Motor neuron (in vitro differentiated cells): ENCODE measurements at regions not wholly inside any gene's neighbourhood (a gene's known extent, or its start where the extent isn't known, plus 50 kb on each side); places are given as distances from the start of the nearest gene placed in this dataset.
"Not testable (repeated sequence)": the region's sequence is repeated elsewhere in the genome, so short reads cannot be mapped to it uniquely, and the experiment has no call there.

ENCODE experiments used
- ATAC-seq, 8 experiments: fragments of 200-7000 bp; cut with Tn5 transposase; replicated peaks in 6 of 8; 2 replicates each; pipeline ENCODE4 v1.8.0; 2021; ENCODE audit warnings: mild to moderate bottlenecking in 8 of 8, moderate library complexity in 8 of 8
- H3K27ac ChIP-seq, 2 donors: fragments of 250-450 bp; sonication (Bioruptor Pico); 2 replicates each; pipeline ENCODE4 v1.9.0; 2021; ENCODE audit warnings: antibody characterized with exemption in 2 of 2, mild to moderate bottlenecking in 2 of 2, moderate library complexity in 1 of 2
- H3K4me1 ChIP-seq, 2 donors: fragments of 250-450 bp; sonication (Bioruptor Pico); replicated peaks in 1 of 2; 2 replicates each; pipeline ENCODE4 v1.6.1; 2021; ENCODE audit warnings: antibody characterized with exemption in 2 of 2, mild to moderate bottlenecking in 2 of 2, moderate library complexity in 1 of 2
- H3K4me3 ChIP-seq, 5 donors: fragments of 250-450 bp; sonication (Bioruptor Pico); 2 replicates each; pipeline ENCODE4 v1.9.0; 2021; ENCODE audit warnings: antibody characterized with exemption in 5 of 5, mild to moderate bottlenecking in 5 of 5, moderate library complexity in 4 of 5
- WGBS, 10 experiments: fragments of 450-650 bp; shearing (Covaris generic); methylation state at CpG; one replicate each; pipeline ENCODE4 v1.0.0; 2022; 5-methylcytosine and 5-hydroxymethylcytosine counted together
- in situ Hi-C, 9 experiments: fragments of 400-800 bp; cut with MboI; loops; one replicate each; pipeline ENCODE4 v1.15.0; 2021; ENCODE audit warnings: low sequenced_read_pairs in 9 of 9, low pct_unique_long_range_greater_than_20kb in 2 of 9; ENCODE audit not compliant: unreplicated experiment in 9 of 9

DNA sequence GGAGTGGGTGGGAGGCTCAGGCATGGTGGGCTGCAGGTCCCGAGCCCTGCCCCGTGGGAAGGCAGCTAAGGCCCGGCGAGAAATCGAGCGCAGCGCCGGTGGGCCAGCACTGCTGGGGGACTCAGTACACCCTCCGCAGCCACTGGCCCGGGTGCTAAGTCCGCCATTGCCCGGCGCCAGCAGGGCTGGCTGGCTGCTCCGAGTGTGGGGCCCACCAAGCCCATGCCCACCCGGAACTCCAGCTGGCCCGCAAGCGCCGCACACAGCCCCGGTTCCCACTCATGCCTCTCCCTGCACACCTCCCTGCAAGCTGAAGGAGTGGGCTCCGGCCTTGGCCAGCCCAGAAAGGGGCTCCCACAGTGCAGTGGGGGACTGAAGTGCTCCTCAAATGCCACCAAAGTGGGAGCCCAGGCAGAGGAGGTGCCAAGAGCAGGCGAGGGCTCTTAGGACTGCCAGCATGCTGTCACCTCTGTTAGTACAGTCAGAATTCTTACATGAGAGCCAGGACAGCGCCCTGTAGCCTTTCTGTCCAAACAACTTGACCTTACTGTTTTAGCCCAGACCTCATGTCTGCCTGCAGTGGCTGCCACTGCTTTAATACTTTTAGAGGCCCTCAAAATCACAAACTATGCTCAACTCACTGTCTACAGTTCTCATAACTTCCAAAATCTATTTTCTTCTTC lies 1117.9 kb downstream of the STIM2 start:
- ATAC-seq, H3K4me1 ChIP-seq, H3K4me3 ChIP-seq, H3K27ac ChIP-seq, in situ Hi-C loops: not testable (repeated sequence)
- WGBS, 10 experiments, result 0 to 100% (median 80%) methylated on average over 1 of the region's 22 CpGs; no CpG with 5 or more reads in 7 of the 10 experiments

DNA sequence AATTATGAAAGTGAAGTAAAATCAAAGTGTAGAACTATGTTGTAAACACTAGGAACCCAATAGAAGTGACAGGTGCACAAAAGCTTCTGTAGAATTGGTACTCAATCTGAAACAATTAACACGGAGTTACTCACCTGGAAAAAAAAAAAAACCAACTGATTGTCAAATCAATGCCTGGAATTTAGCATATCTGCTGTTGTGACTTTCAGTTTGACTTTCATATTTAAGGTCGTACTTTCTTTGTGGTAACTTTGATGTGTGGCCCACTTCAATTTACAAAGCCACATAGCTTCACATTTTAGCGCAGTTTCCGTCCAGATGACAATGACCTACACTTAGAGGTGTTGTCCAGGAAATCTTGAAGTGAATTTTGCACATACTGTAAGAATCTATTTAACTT lies 1124.9 kb downstream of the STIM2 start:
- no peaks in the 10 kb centered on the region for H3K4me1 ChIP-seq
- no peak overlapping the region for H3K27ac ChIP-seq
- in situ Hi-C loops, result no loop called here
- ATAC-seq, result no peak
- no peak overlapping the region for H3K4me3 ChIP-seq
- WGBS, 10 experiments, result 26 to 100% (median 88%) methylated on average over 2 to 4 of the region's 4 CpGs; no CpG with 5 or more reads in 1 of the 10 experiments

DNA sequence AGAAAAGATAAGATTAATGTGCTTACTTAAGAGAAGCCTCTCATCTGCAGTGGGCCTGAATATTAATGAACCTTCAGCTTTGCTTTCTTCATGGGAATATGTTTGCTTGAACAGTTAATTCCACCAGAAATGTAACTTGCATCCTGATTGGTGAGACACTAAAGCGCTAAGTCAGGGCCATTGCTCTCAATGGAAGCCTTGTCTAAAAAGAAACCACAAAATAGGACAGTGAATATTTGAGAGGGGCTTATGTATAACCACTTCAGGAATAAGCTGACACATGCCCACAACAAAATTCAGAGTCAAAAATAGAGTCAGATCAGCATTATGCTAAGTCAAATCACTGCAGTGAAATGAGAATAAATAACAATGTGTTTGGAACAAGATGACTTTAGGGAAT lies 1125.8 kb downstream of the STIM2 start:
- in situ Hi-C loops, result no loop called here
- Histone ChIP-seq H3K27ac (no peak overlapping the region), H3K4me1 (no peaks in the 10 kb centered on the region), H3K4me3 (no peak overlapping the region)
- 0 to 100% (median 76%) methylated on average over 1 of the region's 1 CpG; no CpG with 5 or more reads in 2 of the 10 experiments for WGBS, 10 experiments
- ATAC-seq, result peak in 3 of 8 experiments; percentile 33 to 64 (median 45)

DNA sequence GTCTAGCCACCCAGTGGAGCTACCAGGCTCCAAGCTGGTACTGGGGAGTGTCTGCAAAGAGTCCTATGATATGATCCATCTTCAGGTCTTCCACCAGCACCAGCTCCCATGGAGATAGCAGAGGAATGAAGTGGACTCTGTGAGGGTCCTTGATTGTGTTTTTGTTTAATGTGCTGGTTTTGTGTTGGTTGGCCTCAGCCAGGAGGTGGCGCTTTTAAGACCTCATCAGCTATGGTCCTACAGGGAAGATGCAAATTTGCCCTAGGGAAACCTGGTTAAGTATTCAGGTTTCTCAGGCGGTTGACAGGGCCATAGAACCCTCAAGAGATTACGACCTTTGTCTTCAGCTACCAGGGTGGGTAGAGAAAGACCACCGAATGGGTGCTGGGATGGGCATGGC lies 1141.1 kb downstream of the STIM2 start:
- H3K4me1 ChIP-seq, result no peaks in the 10 kb centered on the region
- H3K4me3 ChIP-seq, result no peak overlapping the region
- 54 to 90% (median 73%) methylated on average over 1 to 4 of the region's 4 CpGs; no CpG with 5 or more reads in 6 of the 10 experiments for WGBS, 10 experiments
- in situ Hi-C loops, result no loop called here
- ATAC-seq, result no peak
- no peak overlapping the region for H3K27ac ChIP-seq

DNA sequence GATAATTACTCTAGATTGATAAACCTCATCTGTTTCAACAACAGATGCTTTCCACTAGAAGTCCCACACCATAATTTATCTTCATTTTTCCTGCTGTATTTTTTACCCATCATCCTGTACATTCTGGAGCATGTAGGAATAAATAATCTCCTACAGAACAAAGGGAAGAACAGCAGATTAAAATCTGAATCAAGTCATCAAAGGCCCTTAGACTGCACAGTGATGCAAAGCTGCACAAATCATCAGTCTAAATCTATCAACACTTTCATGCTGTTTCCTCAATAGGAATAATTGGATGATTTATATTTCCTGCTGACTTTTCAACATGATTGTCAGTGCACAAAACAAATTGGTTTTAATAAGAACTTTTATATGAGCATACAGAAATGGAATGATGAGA lies 1143.9 kb downstream of the STIM2 start:
- Histone ChIP-seq H3K4me3 (no peak overlapping the region), H3K27ac (no peak overlapping the region), H3K4me1 (no peaks in the 10 kb centered on the region)
- peak in 3 of 8 experiments; percentile 57 to 86 (median 74) for ATAC-seq
- in situ Hi-C loops, result no loop called here

DNA sequence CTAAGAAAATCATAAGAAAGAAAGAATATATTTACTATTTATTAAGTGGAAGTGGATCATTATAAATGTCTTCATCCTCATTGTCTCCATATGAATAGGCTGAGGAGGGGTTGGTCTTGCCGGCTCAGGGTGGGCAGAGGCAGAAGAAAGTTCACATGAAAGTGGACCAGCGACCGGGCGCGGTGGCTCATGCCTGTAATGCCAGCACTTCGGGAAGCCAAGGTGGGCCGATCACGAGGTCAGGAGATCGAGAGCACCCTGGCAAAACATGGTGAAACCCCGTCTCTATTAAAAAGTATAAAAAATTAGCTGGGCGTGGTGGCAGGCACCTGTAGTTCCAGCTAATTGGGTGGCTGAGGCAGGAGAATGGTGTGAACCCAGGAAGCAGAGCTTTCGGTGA lies 1145.4 kb downstream of the STIM2 start:
- 40 to 100% (median 95%) methylated on average over 1 to 9 of the region's 12 CpGs; no CpG with 5 or more reads in 3 of the 10 experiments for WGBS, 10 experiments
- in situ Hi-C loops, result no loop called here
- H3K4me1 ChIP-seq, result no peaks in the 10 kb centered on the region
- ATAC-seq, result no peak
- no peak overlapping the region for H3K4me3 ChIP-seq
- H3K27ac ChIP-seq, result no peak overlapping the region

DNA sequence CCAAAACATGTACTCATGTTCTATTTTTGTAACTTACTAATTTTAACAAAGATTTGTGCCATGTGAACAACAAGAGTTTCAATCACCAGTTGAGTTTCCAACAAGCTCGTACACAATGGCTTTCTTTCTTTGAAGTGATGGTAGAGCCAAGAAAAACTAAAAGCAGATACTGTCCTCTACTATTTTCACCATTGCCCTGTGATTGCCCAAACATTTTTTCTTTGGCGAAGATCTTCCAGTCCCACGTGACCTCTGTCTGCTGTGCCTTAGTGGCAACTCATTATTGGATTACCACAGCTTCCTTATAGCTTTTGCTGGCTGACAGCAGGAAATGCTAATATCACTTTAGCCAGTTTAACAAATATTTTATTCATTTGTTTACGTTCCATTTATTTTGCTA lies 1147.1 kb downstream of the STIM2 start:
- Histone ChIP-seq H3K4me3 (no peak overlapping the region), H3K4me1 (no peaks in the 10 kb centered on the region), H3K27ac (no peak overlapping the region)
- no peak for ATAC-seq
- in situ Hi-C loops, result no loop called here
- 4 to 100% (median 81%) methylated on average over 1 to 4 of the region's 4 CpGs for WGBS, 10 experiments

DNA sequence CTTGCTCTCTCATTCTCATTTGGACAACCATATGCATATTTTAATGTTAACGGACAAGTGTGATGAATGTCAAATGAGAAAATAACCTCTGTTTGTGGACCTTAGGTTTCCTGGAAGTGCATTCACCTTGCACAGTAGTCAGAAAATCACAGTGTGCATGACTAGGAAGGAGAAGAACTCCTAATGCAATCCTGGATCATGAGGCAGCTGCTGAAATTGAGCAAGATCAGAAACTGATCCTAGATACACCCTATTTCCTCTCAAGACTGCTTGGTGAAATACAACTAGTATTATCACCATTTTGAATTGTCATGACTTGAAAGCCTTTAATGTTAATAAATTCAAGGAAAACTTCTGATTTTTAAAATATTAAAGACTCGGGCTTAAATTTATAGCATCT lies 1148.9 kb downstream of the STIM2 start:
- peak in 1 of 8 experiments; percentile 39 for ATAC-seq
- Histone ChIP-seq H3K4me1 (no peaks in the 10 kb centered on the region), H3K27ac (no peak overlapping the region), H3K4me3 (no peak overlapping the region)
- in situ Hi-C loops, result no loop called here
- WGBS, 10 experiments, result 0 to 94% (median 67%) methylated on average over 1 to 2 of the region's 2 CpGs; no CpG with 5 or more reads in 1 of the 10 experiments

DNA sequence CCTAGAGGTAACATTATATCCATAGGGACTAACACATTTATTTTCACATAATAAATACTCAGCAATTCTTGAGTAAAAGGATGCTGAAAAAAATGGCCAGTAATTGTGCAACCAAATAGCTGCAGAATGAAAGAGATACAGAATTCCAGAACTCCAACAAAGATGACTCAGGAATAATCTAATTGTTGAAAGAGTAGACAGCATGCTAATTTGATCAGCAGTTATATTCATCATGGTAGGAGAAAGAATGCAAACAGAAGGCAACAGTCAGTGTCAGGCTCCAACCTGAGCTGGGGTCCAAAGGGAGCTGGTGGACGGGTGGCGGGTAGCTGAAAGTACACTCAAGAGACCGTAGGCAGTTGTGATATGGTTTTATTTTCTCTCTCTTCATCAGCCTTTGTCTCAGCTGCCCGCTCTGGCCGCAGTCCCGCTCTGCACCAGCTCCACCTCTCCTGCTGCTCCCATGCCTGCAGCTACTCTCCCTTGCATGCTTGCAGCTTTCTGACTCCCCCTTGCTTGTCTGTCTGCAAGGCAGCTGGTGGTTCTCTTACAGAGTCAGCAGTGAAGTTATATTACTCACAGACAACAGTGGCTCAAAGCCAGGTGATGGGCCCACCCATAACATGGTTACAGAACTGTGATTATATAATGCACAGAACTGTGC lies 1150.1 kb downstream of the STIM2 start:
- peak; percentile 28 to 85 (median 53) for ATAC-seq
- WGBS, 10 experiments, result 0 to 90% (median 50%) methylated on average over 2 to 6 of the region's 6 CpGs; no CpG with 5 or more reads in 3 of the 10 experiments
- in situ Hi-C loops, result no loop called here
- Histone ChIP-seq H3K4me1 (no peaks in the 10 kb centered on the region), H3K4me3 (no peak overlapping the region), H3K27ac (no peak overlapping the region)

DNA sequence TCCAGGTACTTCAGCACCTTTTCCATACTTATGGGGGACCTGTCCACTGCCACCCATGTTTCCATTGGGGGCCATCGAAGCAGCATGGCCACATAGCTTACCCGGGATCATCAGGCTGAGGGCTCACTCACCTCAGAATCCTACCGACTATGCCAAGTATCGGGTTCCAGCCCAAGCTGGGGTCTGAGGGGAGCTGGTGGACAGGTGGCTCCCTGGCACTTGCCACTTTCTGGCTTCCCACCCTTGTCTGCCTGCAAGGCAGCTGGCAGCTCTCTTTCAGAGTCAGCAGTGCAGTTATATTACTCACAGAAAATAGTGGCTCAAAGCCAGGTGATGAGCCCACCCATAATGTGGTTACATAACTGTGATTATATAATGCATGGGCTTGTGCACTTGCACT lies 1153.8 kb downstream of the STIM2 start:
- no peak overlapping the region for H3K4me3 ChIP-seq
- no peak for ATAC-seq
- no peak overlapping the region for H3K27ac ChIP-seq
- H3K4me1 ChIP-seq, result no peaks in the 10 kb centered on the region
- in situ Hi-C loops, result no loop called here
- 10 to 100% (median 37%) methylated on average over 1 to 4 of the region's 4 CpGs; no CpG with 5 or more reads in 6 of the 10 experiments for WGBS, 10 experiments

DNA sequence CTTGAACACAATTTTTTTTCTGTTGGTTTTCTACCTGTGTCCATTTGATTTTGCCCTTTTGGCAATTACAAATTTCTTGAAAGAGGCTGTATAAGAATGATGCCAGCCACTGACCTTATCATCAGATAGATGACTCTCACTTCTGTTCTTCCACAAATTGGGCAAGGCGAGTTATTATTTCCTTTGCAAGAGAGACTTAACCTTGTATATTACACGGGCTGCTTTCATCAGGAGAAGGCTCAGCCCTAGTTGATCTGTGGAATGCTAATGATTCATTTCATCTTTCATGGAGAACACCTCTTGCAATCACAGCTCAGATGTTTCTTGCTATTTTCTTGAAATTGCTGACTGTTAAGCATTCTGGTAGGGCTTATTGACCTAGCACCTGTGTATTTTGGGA lies 1155.4 kb downstream of the STIM2 start:
- 0 to 100% (median 75%) methylated on average over 1 to 2 of the region's 2 CpGs; no CpG with 5 or more reads in 3 of the 10 experiments for WGBS, 10 experiments
- no peak for ATAC-seq
- in situ Hi-C loops, result no loop called here
- Histone ChIP-seq H3K4me3 (no peak overlapping the region), H3K27ac (no peak overlapping the region), H3K4me1 (no peaks in the 10 kb centered on the region)

DNA sequence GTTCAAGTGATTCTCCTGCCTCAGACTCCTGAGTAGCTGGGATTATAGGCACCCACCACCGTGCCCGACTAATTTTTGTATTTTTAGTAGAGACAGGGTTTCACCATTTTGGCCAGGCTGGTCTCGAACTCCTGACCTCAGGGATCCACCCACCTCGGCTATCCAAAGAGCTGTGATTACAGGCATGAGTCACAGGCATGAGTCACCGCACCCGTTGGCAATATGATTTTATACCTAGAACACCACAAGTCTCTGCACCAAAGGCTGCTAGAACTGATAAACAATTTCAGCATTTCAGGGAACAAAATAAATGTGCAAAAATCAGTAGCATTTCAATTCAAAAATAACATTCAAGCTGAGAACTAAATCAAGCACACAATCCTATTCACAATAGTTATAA lies 1177.6 kb downstream of the STIM2 start:
- in situ Hi-C loops, H3K4me1 ChIP-seq, H3K27ac ChIP-seq, H3K4me3 ChIP-seq: not testable (repeated sequence)
- WGBS, 10 experiments, result 18 to 85% (median 64%) methylated on average over 2 to 6 of the region's 6 CpGs; no CpG with 5 or more reads in 4 of the 10 experiments
- ATAC-seq, result peak in 1 of 8 experiments; percentile 57

DNA sequence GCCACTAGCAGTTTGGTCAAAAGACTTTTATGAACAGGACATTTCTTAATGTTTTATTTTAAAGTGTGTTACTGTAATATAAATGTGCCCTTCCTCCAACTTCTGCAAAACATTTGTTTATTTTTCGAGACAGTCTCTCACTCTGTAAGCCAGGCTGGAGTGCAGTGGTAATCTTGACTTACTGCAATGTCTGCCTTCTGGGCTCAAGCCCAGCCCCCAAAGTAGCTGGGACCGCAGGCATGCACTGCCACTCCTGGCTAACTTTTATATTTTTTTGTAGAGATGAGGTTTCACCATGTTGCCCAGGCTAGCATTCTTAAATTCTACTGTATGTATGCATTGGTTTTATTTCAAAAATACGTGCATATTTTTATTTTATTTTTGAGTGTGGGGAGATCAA lies 1201.9 kb downstream of the STIM2 start:
- H3K4me1 ChIP-seq, result no peaks in the 10 kb centered on the region
- ATAC-seq, result no peak
- H3K27ac ChIP-seq, result no peak overlapping the region
- WGBS, 10 experiments, result 0 to 100% (median 45%) methylated on average over 1 to 3 of the region's 3 CpGs; no CpG with 5 or more reads in 2 of the 10 experiments
- no peak overlapping the region for H3K4me3 ChIP-seq
- in situ Hi-C loops, result no loop called here
